ENCODE measurements at regions not wholly inside any gene's neighbourhood (a gene's known extent, or its start where the extent isn't known, plus 50 kb on each side); places are given as distances from the start of the nearest gene placed in this dataset.
"Not testable (repeated sequence)": the region's sequence is repeated elsewhere in the genome, so short reads cannot be mapped to it uniquely, and the experiment has no call there.

DNA sequence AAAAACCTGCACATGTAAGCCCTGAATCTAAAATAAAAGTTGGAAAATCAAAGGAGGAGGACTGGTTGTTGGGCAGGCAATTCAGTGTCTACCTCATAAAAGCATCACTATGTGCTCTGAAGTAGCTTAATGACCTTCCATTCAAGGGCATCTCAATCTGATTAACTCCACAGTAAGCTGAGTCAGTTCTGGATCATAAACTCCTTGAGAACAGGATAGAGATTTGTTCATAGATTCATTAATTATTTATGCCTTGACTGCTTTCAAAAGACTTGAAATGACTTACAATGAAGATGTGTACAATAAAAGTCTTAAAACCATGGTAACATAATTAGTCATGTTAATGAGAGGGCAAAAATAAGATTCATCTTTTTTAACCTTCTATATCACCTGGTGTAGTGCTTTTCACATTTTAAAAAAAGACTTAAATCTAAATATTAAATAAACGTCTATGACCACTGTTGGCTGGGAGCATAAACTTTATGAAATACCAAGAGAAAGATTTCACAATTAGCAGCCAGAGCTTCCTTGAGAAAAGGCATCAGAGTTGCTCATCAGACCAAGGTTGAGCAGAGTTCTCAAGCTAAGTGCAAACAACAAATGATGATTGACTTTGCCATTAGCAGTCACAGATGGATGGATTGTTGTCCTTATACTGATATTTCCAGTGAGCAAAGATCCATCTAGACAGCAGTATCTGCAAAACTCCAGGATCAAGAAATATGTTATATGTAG, 237.3 kb upstream of the THUMPD2 start (continued):
- TF ChIP-seq TEAD4 (IDR thresholded peaks at IDR 0.05; ENCODE audit: low read depth, low read length) (no peak), RXRA (IDR thresholded peaks at IDR 0.05; ENCODE audit: insufficient read depth, low read depth, low read length) (no peak), CBX5 (IDR thresholded peaks at IDR 0.05; ENCODE audit: low read depth, low read length) (no peak), EGR1 (IDR thresholded peaks at IDR 0.05; ENCODE audit: borderline replicate concordance, low read depth, low read length) (no peak)

DNA sequence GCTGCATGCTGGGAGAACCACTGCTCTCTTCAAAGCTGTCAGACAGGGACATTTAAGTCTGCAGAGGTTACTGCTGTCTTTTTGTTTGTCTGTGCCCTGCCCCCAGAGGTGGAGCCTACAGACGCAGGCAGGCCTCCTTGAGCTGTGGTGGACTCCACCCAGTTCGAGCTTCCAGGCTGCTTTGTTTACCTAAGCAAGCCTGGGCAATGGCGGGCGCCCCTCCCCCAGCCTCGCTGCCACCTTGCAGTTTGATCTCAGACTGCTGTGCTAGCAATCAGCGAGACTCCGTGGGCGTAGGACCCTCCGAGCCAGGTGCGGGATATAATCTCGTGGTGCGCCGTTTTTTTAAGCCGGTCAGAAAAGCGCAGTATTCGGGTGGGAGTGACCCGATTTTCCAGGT, 234.9 kb upstream of the THUMPD2 start:
- H4K8ac ChIP-seq (ENCODE audit: extremely low read depth, insufficient read depth, low read length); H2AFZ ChIP-seq (ENCODE audit: low read length); H3K23ac ChIP-seq (ENCODE audit: insufficient read length); H2BK12ac ChIP-seq (ENCODE audit: low read depth, low read length); H3K9me3 ChIP-seq (ENCODE audit: insufficient read depth in 2 of 2, low read depth in 1 of 2, low read length in 1 of 2); H3K18ac ChIP-seq (ENCODE audit: extremely low read depth, low read length); H3K56ac ChIP-seq (replicated peaks; ENCODE audit: insufficient read length, low read depth, low read length); DNase-seq (ENCODE audit: low read depth in 1 of 2, low spot score in 2 of 2); POLR2A ChIA-PET (ENCODE audit: partially characterized antibody); H3K79me1 ChIP-seq (ENCODE audit: low read depth, low read length); H4K20me1 ChIP-seq (replicated peaks in 1 of 2; ENCODE audit: control insufficient read depth in 1 of 2, insufficient read depth in 2 of 2, low read length in 2 of 2); H3K9ac ChIP-seq (replicated peaks in 1 of 4; ENCODE audit: extremely low read depth in 1 of 4, low read depth in 3 of 4, low read length in 3 of 4); H3K79me2 ChIP-seq (ENCODE audit: control insufficient read depth in 1 of 2, insufficient read depth in 2 of 2, low read length in 2 of 2); H3K27ac ChIP-seq (ENCODE audit: low read depth, low read length); H3K36me3 ChIP-seq (ENCODE audit: control insufficient read depth in 2 of 4, insufficient read depth in 4 of 4, low read length in 3 of 4); H3K23me2 ChIP-seq (ENCODE audit: low read depth, low read length); FAIRE-seq; H4K91ac ChIP-seq (replicated peaks; ENCODE audit: insufficient read length, low read length); H3K4me2 ChIP-seq (ENCODE audit: insufficient read depth in 1 of 2, low read depth in 2 of 2, low read length in 2 of 2); H3K4me3 ChIP-seq (ENCODE audit: extremely low read depth in 1 of 4, insufficient read depth in 2 of 4, low read depth in 3 of 4, low read length in 4 of 4); H2AK5ac ChIP-seq (ENCODE audit: low read depth, low read length); H3K14ac ChIP-seq (ENCODE audit: insufficient read length); H2BK20ac ChIP-seq (ENCODE audit: low read length); CTCF ChIA-PET (ENCODE audit: partially characterized antibody); H3K4me1 ChIP-seq (replicated peaks in 1 of 4; ENCODE audit: control insufficient read depth in 3 of 4, insufficient read depth in 4 of 4, low read length in 3 of 4); H2BK5ac ChIP-seq (ENCODE audit: low read depth, low read length); H3K27me3 ChIP-seq (replicated peaks in 1 of 4; ENCODE audit: control insufficient read depth in 3 of 4, extremely low read depth in 1 of 4, insufficient read depth in 3 of 4, low read length in 3 of 4); H2BK120ac ChIP-seq (replicated peaks; ENCODE audit: low read depth, low read length); H4K5ac ChIP-seq (ENCODE audit: insufficient read length, low read depth, low read length); H2BK15ac ChIP-seq (ENCODE audit: low read length); H3K4ac ChIP-seq (replicated peaks; ENCODE audit: insufficient read length, low read depth, low read length): not testable (repeated sequence)
- WGBS, 2 experiments (ENCODE audit: extremely low coverage in 1 of 2, insufficient coverage in 1 of 2, insufficient read length in 1 of 2, insufficient replicate concordance in 2 of 2, low coverage in 1 of 2, low lambda C conversion rate in 2 of 2, missing lambda C conversion rate in 1 of 2): 93% methylated on average over 5 of the region's 17 CpGs; no CpG with 5 or more reads in 1 of the 2 experiments

All from H1 (cell line).